Adrenal gland (tissue), 5 donors: ENCODE measurements at regions not wholly inside any gene's neighbourhood (a gene's known extent, or its start where the extent isn't known, plus 50 kb on each side); places are given as distances from the start of the nearest gene placed in this dataset.

Experiments
- POLR2A ChIP-seq, 2 donors: fragments of 450-650 bp; IDR thresholded peaks; one replicate each; pipeline ENCODE4 v1.6.1; 2017; ENCODE audit warnings: antibody characterized with exemption in 2 of 2, mild to moderate bottlenecking in 2 of 2, moderate library complexity in 1 of 2
- TF ChIP-seq, protein P1 (sequence below), 6 experiments: fragments of 450-650 bp in 4 of 6; fragments of 200-600 bp in 2 of 6; sonication (generic) in 1 of 6; IDR thresholded peaks; 1 replicate in 5 of 6; 2 replicates in 1 of 6; pipeline versions ENCODE4 v1.5.1 to v1.8.0; 2016 to 2021; ENCODE audit warnings: antibody characterized with exemption in 6 of 6, mild to moderate bottlenecking in 2 of 6, moderate library complexity in 1 of 6
- donor health status: DM: no; HTN: no; CAD: no.

DNA sequence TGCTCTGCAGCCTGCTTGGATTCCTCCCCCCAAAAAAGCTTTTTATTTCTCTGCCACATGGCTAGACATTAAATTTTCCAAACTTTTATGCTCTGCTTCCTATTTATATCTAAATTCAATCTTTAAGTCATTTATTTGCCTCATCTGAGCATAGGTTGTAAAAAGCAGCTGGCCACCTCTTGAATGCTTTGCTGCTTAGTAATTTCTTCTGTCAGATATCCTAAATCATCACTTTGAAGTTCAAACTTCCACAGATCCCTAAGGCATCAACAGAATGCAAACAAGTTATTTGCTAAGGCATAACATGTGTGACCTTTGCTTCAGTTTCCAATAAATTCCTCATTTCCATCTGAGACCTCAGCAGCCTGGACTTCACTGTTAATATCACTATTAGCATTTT is 209.6 kb downstream of the FSCB start:
- TF ChIP-seq, protein P1, sequence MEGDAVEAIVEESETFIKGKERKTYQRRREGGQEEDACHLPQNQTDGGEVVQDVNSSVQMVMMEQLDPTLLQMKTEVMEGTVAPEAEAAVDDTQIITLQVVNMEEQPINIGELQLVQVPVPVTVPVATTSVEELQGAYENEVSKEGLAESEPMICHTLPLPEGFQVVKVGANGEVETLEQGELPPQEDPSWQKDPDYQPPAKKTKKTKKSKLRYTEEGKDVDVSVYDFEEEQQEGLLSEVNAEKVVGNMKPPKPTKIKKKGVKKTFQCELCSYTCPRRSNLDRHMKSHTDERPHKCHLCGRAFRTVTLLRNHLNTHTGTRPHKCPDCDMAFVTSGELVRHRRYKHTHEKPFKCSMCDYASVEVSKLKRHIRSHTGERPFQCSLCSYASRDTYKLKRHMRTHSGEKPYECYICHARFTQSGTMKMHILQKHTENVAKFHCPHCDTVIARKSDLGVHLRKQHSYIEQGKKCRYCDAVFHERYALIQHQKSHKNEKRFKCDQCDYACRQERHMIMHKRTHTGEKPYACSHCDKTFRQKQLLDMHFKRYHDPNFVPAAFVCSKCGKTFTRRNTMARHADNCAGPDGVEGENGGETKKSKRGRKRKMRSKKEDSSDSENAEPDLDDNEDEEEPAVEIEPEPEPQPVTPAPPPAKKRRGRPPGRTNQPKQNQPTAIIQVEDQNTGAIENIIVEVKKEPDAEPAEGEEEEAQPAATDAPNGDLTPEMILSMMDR (IDR thresholded peaks at IDR 0.05) = no peak
- no peak for TF ChIP-seq POLR2A (IDR thresholded peaks at IDR 0.05)
